Neural progenitor cell (in vitro differentiated cells): ENCODE measurements at regions not wholly inside any gene's neighbourhood (a gene's known extent, or its start where the extent isn't known, plus 50 kb on each side); places are given as distances from the start of the nearest gene placed in this dataset.
A peak's percentile ranks its signal among the peaks of the same experiment; 100 is the strongest.

ENCODE experiments used
- DNase-seq: peaks from one replicate; pipeline ENCODE4 v3.0.0-alpha.2; 2016; ENCODE audit warnings: low spot score
- H2AFZ ChIP-seq: fragments of 200-600 bp; sonication (generic); replicated peaks from 2 replicates; pipeline ENCODE4 v1.6.1; 2016; ENCODE audit warnings: antibody characterized with exemption
- H3F3A ChIP-seq: fragments of 200-600 bp; sonication (generic); 2 replicates; pipeline ENCODE4 v1.6.1; 2016; ENCODE audit warnings: antibody characterized with exemption, low read depth
- H3K27ac ChIP-seq: fragments of 200-600 bp; sonication (generic); 2 replicates; pipeline ENCODE4 v1.5.1; 2016; ENCODE audit warnings: mild to moderate bottlenecking
- H3K27me3 ChIP-seq: fragments of 200-600 bp; sonication (generic); 2 replicates; pipeline ENCODE4 v1.6.1; 2016; ENCODE audit warnings: mild to moderate bottlenecking, moderate library complexity
- H3K36me3 ChIP-seq: fragments of 200-600 bp; sonication (generic); 2 replicates; pipeline ENCODE4 v1.5.1; 2016
- H3K4me1 ChIP-seq: fragments of 200-600 bp; sonication (generic); 2 replicates; pipeline ENCODE4 v1.6.1; 2016; ENCODE audit warnings: mixed run types
- H3K4me2 ChIP-seq: fragments of 200-600 bp; sonication (generic); 2 replicates; pipeline ENCODE4 v1.6.1; 2016
- H3K4me3 ChIP-seq: fragments of 200-600 bp; sonication (generic); 2 replicates; pipeline ENCODE4 v1.5.1; 2016
- H3K79me2 ChIP-seq: fragments of 200-600 bp; sonication (generic); 2 replicates; pipeline ENCODE4 v1.6.1; 2016; ENCODE audit warnings: low read depth
- H3K9ac ChIP-seq: fragments of 200-600 bp; sonication (generic); 2 replicates; pipeline ENCODE4 v1.6.1; 2016
- H3K9me3 ChIP-seq: fragments of 200-600 bp; sonication (generic); 2 replicates; pipeline ENCODE4 v1.5.1; 2016; ENCODE audit warnings: low read depth
- H4K20me1 ChIP-seq: fragments of 200-600 bp; sonication (generic); 2 replicates; pipeline ENCODE4 v1.6.1; 2016; ENCODE audit warnings: low read depth
- H3K27ac Mint-ChIP-seq: 3 replicates; pipeline ENCODE4 v1.8.0; 2021; ENCODE audit warnings: mixed read lengths
- H3K27me3 Mint-ChIP-seq: 2 replicates; pipeline ENCODE4 v1.8.0; 2022; ENCODE audit warnings: low read depth, mild to moderate bottlenecking, inconsistent platforms, moderate library complexity, mixed read lengths; ENCODE audit not compliant: insufficient read depth
- H3K36me3 Mint-ChIP-seq: 3 replicates; pipeline ENCODE4 v1.8.0; 2021; ENCODE audit warnings: mixed read lengths
- H3K4me1 Mint-ChIP-seq: 3 replicates; pipeline ENCODE4 v1.8.0; 2021; ENCODE audit warnings: mixed read lengths
- H3K4me3 Mint-ChIP-seq: 3 replicates; pipeline ENCODE4 v1.8.0; 2021; ENCODE audit warnings: mild to moderate bottlenecking, moderate library complexity, mixed read lengths
- H3K9me3 Mint-ChIP-seq: 3 replicates; pipeline ENCODE4 v1.8.0; 2020; ENCODE audit warnings: mixed read lengths
- EZH2 ChIP-seq: fragments of 200-600 bp; sonication (generic); IDR thresholded peaks from 2 replicates; pipeline ENCODE4 v1.6.1; 2017; ENCODE audit warnings: antibody characterized with exemption, mild to moderate bottlenecking, moderate library complexity
- EZH2phosphoT487 ChIP-seq: fragments of 200-600 bp; sonication (generic); IDR thresholded peaks from 2 replicates; pipeline ENCODE4 v1.6.1; 2017; ENCODE audit warnings: antibody characterized with exemption
- TF ChIP-seq, protein P1 (sequence below): fragments of 200-600 bp; sonication (generic); IDR thresholded peaks from 2 replicates; pipeline ENCODE4 v1.5.1; 2017; ENCODE audit warnings: antibody characterized with exemption, mild to moderate bottlenecking

- Histone ChIP-seq H3F3A (no peaks in the 10 kb centered on the region), H3K9me3 (no peaks in the 10 kb centered on the region), H3K4me1 (no peaks in the 10 kb centered on the region), H3K4me2 (no peak overlapping the region), H4K20me1 (no peaks in the 10 kb centered on the region), H3K79me2 (no peaks in the 10 kb centered on the region), H3K36me3 (no peaks in the 10 kb centered on the region), H2AFZ (no peak overlapping the region), H3K4me3 (no peak overlapping the region), H3K27ac (no peak overlapping the region), H3K9ac (no peak overlapping the region), H3K27me3 (no peaks in the 10 kb centered on the region)
- DNase-seq, result no peak
- TF ChIP-seq EZH2phosphoT487 (no peak), EZH2 (no peak)
- TF ChIP-seq, protein P1, sequence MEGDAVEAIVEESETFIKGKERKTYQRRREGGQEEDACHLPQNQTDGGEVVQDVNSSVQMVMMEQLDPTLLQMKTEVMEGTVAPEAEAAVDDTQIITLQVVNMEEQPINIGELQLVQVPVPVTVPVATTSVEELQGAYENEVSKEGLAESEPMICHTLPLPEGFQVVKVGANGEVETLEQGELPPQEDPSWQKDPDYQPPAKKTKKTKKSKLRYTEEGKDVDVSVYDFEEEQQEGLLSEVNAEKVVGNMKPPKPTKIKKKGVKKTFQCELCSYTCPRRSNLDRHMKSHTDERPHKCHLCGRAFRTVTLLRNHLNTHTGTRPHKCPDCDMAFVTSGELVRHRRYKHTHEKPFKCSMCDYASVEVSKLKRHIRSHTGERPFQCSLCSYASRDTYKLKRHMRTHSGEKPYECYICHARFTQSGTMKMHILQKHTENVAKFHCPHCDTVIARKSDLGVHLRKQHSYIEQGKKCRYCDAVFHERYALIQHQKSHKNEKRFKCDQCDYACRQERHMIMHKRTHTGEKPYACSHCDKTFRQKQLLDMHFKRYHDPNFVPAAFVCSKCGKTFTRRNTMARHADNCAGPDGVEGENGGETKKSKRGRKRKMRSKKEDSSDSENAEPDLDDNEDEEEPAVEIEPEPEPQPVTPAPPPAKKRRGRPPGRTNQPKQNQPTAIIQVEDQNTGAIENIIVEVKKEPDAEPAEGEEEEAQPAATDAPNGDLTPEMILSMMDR, result no peak
- peaks cover 3% of the 10 kb centered on the region for H3K9me3 Mint-ChIP-seq
- peaks cover 7% of the 10 kb centered on the region for H3K4me1 Mint-ChIP-seq
- H3K36me3 Mint-ChIP-seq, result no peaks in the 10 kb centered on the region
- H3K27me3 Mint-ChIP-seq, result peaks cover 5% of the 10 kb centered on the region
- no peak overlapping the region for H3K27ac Mint-ChIP-seq
- no peak overlapping the region for H3K4me3 Mint-ChIP-seq
Observed at GRCh38 chr5:3839151-3839550, 243.5 kb downstream of the IRX1 start.

- H4K20me1 ChIP-seq, result no peaks in the 10 kb centered on the region
- no peaks in the 10 kb centered on the region for H3K27me3 ChIP-seq
- H3F3A ChIP-seq, result no peaks in the 10 kb centered on the region
- no peak overlapping the region for H3K4me3 Mint-ChIP-seq
- peaks cover 9% of the 10 kb centered on the region for H3K4me1 Mint-ChIP-seq
- H3K27ac ChIP-seq, result no peak overlapping the region
- TF ChIP-seq, protein P1, result no peak
- TF ChIP-seq EZH2phosphoT487 (no peak), EZH2 (no peak)
- H3K9me3 Mint-ChIP-seq, result peaks cover 8% of the 10 kb centered on the region
- no peak overlapping the region for H3K27ac Mint-ChIP-seq
- no peaks in the 10 kb centered on the region for H3K36me3 ChIP-seq
- no peaks in the 10 kb centered on the region for H3K4me1 ChIP-seq
- peaks cover 8% of the 10 kb centered on the region for H3K27me3 Mint-ChIP-seq
- no peak overlapping the region for H2AFZ ChIP-seq
- H3K9ac ChIP-seq, result no peak overlapping the region
- no peak overlapping the region for H3K4me2 ChIP-seq
- no peaks in the 10 kb centered on the region for H3K9me3 ChIP-seq
- DNase-seq, result no peak
- H3K36me3 Mint-ChIP-seq, result no peaks in the 10 kb centered on the region
- no peak overlapping the region for H3K4me3 ChIP-seq
- no peaks in the 10 kb centered on the region for H3K79me2 ChIP-seq
Observed at GRCh38 chr5:3842591-3842990, 247.0 kb downstream of the IRX1 start.

DNA sequence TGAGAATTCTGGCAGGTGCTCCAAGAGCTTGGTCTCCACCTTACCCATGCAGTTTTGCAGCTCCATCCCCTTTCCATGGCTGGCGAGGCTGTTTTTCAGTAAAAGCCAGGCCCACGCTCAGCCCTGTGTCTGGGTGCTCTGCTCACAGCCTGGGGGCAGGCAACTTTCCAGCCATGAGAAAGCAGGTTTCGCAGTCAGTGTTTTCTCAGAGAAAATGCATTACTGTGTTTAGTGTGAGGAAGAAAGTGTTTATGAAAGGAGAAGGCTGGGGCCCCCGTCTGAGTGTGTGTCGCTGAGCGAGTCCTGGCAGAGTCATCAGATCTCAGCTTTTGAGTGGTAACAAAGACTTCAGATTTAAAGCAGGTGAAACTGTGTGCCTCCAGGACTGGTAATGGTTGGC is 248.1 kb downstream of the IRX1 start:
- Mint-ChIP-seq H3K9me3 (peaks cover 8% of the 10 kb centered on the region), H3K27me3 (peaks cover 5% of the 10 kb centered on the region), H3K36me3 (no peaks in the 10 kb centered on the region), H3K4me3 (no peak overlapping the region), H3K27ac (no peak overlapping the region), H3K4me1 (peaks cover 9% of the 10 kb centered on the region)
- Histone ChIP-seq H3K36me3 (no peaks in the 10 kb centered on the region), H3K9me3 (no peaks in the 10 kb centered on the region), H2AFZ (peak overlapping the region; percentile 70), H3K4me3 (no peak overlapping the region), H3K4me2 (no peak overlapping the region), H3K4me1 (no peaks in the 10 kb centered on the region), H3F3A (no peaks in the 10 kb centered on the region), H3K79me2 (no peaks in the 10 kb centered on the region), H4K20me1 (no peaks in the 10 kb centered on the region), H3K9ac (no peak overlapping the region), H3K27me3 (no peaks in the 10 kb centered on the region), H3K27ac (no peak overlapping the region)
- no peak for DNase-seq
- TF ChIP-seq EZH2phosphoT487, result no peak
- TF ChIP-seq EZH2, result no peak
- TF ChIP-seq, protein P1, result no peak

- Histone ChIP-seq H3K27ac (no peak overlapping the region), H3K4me3 (no peak overlapping the region), H3K9me3 (no peaks in the 10 kb centered on the region), H4K20me1 (no peaks in the 10 kb centered on the region), H3K9ac (no peak overlapping the region), H2AFZ (peak overlapping the region; percentile 70), H3K27me3 (no peaks in the 10 kb centered on the region), H3K4me2 (no peak overlapping the region), H3F3A (no peaks in the 10 kb centered on the region), H3K4me1 (no peaks in the 10 kb centered on the region), H3K79me2 (no peaks in the 10 kb centered on the region), H3K36me3 (no peaks in the 10 kb centered on the region)
- peaks cover 9% of the 10 kb centered on the region for H3K4me1 Mint-ChIP-seq
- H3K27me3 Mint-ChIP-seq, result peaks cover 5% of the 10 kb centered on the region
- no peaks in the 10 kb centered on the region for H3K36me3 Mint-ChIP-seq
- no peak overlapping the region for H3K4me3 Mint-ChIP-seq
- H3K27ac Mint-ChIP-seq, result no peak overlapping the region
- H3K9me3 Mint-ChIP-seq, result peaks cover 8% of the 10 kb centered on the region
- TF ChIP-seq EZH2phosphoT487 (no peak), EZH2 (no peak)
- TF ChIP-seq, protein P1, result no peak
- no peak for DNase-seq
Observed at GRCh38 chr5:3844266-3844665, 248.6 kb downstream of the IRX1 start.
